ENCODE measurements at regions not wholly inside any gene's neighbourhood (a gene's known extent, or its start where the extent isn't known, plus 50 kb on each side); places are given as distances from the start of the nearest gene placed in this dataset.

DNA sequence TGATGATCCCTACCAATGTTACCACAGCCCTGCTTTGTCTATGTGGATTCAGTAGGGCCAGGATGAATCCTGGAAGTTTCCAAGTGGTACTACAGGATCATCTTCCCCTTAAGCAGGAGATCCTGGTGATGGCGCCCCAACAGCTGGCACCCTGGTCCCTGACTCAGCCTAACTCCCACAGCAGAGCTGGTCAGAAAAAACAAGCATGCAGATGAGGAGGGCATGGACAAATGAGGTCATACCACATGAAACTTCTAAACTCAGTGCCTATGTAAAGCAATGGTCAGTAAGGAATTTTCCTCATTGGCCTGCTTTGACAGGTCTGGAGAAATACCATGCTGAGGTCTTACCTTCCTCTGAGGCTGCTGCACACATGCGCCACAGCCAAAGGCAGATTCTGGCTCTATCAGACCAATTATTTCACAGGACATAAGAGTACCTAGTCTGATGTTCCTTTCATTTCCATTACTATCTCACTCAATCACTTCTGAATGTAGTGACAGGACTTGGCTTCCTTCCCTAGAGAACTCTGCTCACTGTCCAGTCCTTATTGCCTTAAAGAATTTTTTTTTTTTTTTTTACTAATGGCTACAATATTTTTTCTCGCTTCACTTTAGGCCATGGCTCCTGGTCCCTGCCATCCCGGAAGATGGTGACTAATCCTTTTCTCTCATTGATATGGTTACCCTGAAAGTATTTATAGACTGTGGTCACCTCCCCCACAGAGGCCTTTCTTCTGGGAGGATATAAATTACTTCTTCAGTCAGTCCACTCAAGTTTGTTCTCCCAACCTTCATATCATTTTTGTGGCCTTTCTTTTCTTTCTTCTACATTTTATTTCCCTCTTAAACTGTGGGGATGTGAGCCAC lies 525.2 kb upstream of the PSMD7 start:
- Histone ChIP-seq H3K9me3 (ENCODE audit: control insufficient read depth, low read length) (no peaks in the 10 kb centered on the region), H3K9ac (ENCODE audit: low read length) (no peak overlapping the region), H3K36me3 (ENCODE audit: control insufficient read depth, insufficient read depth, low read length, severe bottlenecking) (no peaks in the 10 kb centered on the region), H3K4me1 (ENCODE audit: control insufficient read depth, insufficient read depth, low read length) (peaks cover 6% of the 10 kb centered on the region), H3K4me3 (ENCODE audit: low read length) (no peak overlapping the region), H3K27me3 (replicated peaks; ENCODE audit: control insufficient read depth, insufficient read depth, low read length) (no peaks in the 10 kb centered on the region)
- no peak for DNase-seq (ENCODE audit: low read depth)

DNA sequence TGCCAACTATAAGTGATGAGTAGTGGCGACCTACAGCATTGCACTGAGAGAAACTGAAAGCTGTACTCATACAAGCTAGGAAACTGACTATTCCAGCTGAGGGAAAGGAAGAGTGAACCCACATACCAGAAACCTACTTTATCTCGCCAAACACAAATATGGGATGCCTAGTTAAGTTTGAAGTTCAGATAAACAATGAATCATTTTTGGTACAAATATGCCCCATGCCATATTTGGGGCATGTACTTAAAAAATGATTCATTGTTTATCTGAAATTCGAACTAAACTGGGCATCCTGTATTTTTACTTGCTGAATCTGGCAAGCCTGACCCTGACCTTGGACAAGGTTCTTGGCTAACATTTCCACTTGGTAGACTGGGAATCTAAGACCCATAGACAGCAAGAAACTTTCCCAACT lies 527.8 kb upstream of the PSMD7 start:
- H3K4me1 ChIP-seq (ENCODE audit: control insufficient read depth, insufficient read depth, low read length), result peaks cover 6% of the 10 kb centered on the region
- peak; percentile 61 for DNase-seq (ENCODE audit: low read depth)
- no peaks in the 10 kb centered on the region for H3K9me3 ChIP-seq (ENCODE audit: control insufficient read depth, low read length)
- no peak overlapping the region for H3K4me3 ChIP-seq (ENCODE audit: low read length)
- H3K36me3 ChIP-seq (ENCODE audit: control insufficient read depth, insufficient read depth, low read length, severe bottlenecking), result no peaks in the 10 kb centered on the region
- no peak overlapping the region for H3K9ac ChIP-seq (ENCODE audit: low read length)
- H3K27me3 ChIP-seq (replicated peaks; ENCODE audit: control insufficient read depth, insufficient read depth, low read length), result no peaks in the 10 kb centered on the region

DNA sequence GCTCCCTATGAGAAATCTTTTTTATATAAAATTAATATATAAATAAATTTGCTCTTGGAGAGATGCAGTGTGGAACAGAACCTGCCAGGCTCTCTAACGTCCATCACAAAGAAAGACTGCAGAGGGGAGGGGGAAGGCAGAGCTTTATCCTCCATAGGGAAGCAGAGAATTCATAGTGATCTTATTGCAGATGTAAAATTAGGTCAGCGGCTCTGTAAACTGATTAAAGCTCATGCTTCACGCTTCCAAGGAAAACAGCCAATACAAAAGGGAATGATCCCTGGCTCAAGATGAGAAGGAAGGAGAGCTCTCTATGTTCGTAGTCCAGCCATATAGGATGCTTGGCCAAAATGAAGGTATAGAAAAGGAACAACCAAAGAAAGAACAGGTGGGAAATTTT lies 532.3 kb upstream of the PSMD7 start:
- Histone ChIP-seq H3K4me1 (ENCODE audit: control insufficient read depth, insufficient read depth, low read length) (peaks cover 6% of the 10 kb centered on the region), H3K9me3 (ENCODE audit: control insufficient read depth, low read length) (peaks cover 6% of the 10 kb centered on the region), H3K4me3 (ENCODE audit: low read length) (no peak overlapping the region), H3K36me3 (ENCODE audit: control insufficient read depth, insufficient read depth, low read length, severe bottlenecking) (no peaks in the 10 kb centered on the region), H3K27me3 (replicated peaks; ENCODE audit: control insufficient read depth, insufficient read depth, low read length) (no peaks in the 10 kb centered on the region), H3K9ac (ENCODE audit: low read length) (no peak overlapping the region)
- no peak for DNase-seq (ENCODE audit: low read depth)

DNA sequence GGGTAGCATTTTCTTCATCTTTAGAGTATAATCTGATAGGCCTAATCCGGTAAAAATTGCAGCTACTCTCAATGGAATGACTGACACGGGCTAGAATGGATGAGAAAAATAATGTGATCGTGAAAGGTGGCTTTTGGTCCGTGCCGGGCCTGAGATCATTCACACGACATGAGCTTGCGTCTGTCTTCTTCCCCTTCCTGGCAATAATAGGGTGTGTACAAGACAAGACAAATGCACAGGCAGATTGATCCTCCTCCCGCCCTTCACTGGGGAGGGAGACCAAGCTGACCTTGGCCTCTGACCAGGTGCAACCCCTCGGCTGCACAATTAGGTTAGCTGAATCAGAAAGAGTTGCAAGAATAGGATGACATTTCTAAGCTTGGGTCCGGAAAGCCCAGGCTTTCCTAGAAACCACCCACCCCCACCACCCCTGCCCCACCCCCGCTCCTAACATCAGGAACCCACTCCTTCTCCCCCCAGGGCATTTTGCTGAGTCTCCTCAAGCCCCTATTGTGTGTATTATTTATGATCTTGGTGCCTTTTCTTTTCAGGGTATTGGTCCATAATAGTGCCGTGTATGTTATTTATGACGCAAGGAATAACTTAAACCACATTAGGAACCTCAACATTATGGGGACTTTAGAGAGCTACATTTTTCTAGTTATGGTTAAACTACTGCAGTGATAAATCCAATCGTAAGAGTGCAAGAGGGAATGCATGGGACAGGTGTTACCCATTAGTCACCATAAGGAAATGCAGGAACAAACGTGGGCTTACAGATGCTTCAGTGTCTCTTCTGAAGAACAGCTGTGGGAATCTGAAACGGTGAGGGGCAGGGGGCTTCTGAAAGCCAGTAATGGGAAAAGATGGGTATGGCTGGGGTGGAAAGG lies 540.1 kb upstream of the PSMD7 start:
- Histone ChIP-seq H3K36me3 (ENCODE audit: control insufficient read depth, insufficient read depth, low read length, severe bottlenecking) (no peaks in the 10 kb centered on the region), H3K4me1 (ENCODE audit: control insufficient read depth, insufficient read depth, low read length) (no peaks in the 10 kb centered on the region), H3K9me3 (ENCODE audit: control insufficient read depth, low read length) (peaks cover 10% of the 10 kb centered on the region), H3K27me3 (replicated peaks; ENCODE audit: control insufficient read depth, insufficient read depth, low read length) (no peaks in the 10 kb centered on the region), H3K9ac (ENCODE audit: low read length) (no peak overlapping the region), H3K4me3 (ENCODE audit: low read length) (no peak overlapping the region)
- DNase-seq (ENCODE audit: low read depth), result no peak

DNA sequence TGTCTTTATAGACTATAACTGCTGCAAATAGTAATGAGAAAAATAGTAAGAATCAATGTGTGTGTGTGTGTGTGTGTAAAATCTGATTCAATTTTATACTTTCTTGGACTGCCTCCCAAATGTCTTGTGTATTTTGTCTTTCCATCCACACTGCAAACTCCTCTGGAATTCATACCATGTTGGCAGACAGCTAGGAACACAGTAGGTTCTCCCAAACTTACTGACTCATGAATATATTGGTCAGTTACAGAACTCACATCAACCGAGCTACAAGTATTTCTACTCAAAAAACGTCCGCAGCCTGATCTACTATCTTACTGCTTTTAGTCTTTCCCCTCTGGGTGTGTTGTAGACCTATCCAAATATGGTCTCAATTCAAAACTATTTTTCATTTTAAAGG lies 542.7 kb upstream of the PSMD7 start:
- peak; percentile 56 for DNase-seq (ENCODE audit: low read depth)
- peaks cover under 1% of the 10 kb centered on the region for H3K9me3 ChIP-seq (ENCODE audit: control insufficient read depth, low read length)
- no peaks in the 10 kb centered on the region for H3K4me1 ChIP-seq (ENCODE audit: control insufficient read depth, insufficient read depth, low read length)
- no peak overlapping the region for H3K9ac ChIP-seq (ENCODE audit: low read length)
- no peak overlapping the region for H3K4me3 ChIP-seq (ENCODE audit: low read length)
- no peaks in the 10 kb centered on the region for H3K27me3 ChIP-seq (replicated peaks; ENCODE audit: control insufficient read depth, insufficient read depth, low read length)
- no peaks in the 10 kb centered on the region for H3K36me3 ChIP-seq (ENCODE audit: control insufficient read depth, insufficient read depth, low read length, severe bottlenecking)

DNA sequence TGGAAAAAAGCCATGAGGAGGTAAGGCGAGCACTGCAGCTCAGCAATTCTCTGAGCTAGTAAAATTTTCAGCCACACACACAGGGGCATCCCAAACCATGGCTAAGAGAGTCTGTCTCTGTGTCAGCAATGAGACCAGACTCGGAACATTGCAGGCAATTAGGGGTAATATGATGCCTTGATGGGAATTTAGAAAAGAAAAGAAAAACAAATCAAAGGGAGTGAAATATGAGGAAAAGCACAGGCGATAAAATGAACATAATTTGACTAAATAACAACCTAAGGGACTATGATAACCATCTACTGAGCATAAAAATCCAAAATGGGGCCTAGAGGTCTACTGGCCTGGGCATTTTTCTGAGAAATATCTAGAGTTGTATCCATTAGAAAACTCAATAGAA lies 546.0 kb upstream of the PSMD7 start:
- peak; percentile 36 for DNase-seq (ENCODE audit: low read depth)
- no peak overlapping the region for H3K4me3 ChIP-seq (ENCODE audit: low read length)
- H3K9ac ChIP-seq (ENCODE audit: low read length), result no peak overlapping the region
- H3K36me3 ChIP-seq (ENCODE audit: control insufficient read depth, insufficient read depth, low read length, severe bottlenecking), result no peaks in the 10 kb centered on the region
- H3K4me1 ChIP-seq (ENCODE audit: control insufficient read depth, insufficient read depth, low read length), result no peaks in the 10 kb centered on the region
- no peaks in the 10 kb centered on the region for H3K27me3 ChIP-seq (replicated peaks; ENCODE audit: control insufficient read depth, insufficient read depth, low read length)
- no peaks in the 10 kb centered on the region for H3K9me3 ChIP-seq (ENCODE audit: control insufficient read depth, low read length)

DNA sequence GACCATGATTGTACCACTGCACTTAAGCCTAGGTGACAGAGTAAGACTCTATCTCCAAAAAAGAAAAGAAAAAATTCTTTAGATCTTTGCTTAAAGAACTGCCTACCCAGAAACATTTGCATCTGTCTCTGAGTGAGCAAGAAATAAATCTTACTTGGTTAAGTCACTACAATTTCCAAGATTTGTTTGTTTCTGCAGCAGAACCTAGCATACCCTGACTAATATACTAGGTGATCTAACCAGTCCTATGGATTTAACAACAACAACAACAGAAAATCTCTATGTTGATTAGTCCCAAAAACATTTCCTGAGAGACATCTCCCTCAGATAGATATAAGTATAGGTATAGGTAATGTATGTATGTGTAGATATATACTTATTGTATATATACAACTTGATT lies 549.3 kb upstream of the PSMD7 start:
- H3K9me3 ChIP-seq (ENCODE audit: control insufficient read depth, low read length), result no peaks in the 10 kb centered on the region
- H3K27me3 ChIP-seq (replicated peaks; ENCODE audit: control insufficient read depth, insufficient read depth, low read length), result no peaks in the 10 kb centered on the region
- no peaks in the 10 kb centered on the region for H3K4me1 ChIP-seq (ENCODE audit: control insufficient read depth, insufficient read depth, low read length)
- H3K4me3 ChIP-seq (ENCODE audit: low read length), result no peak overlapping the region
- H3K9ac ChIP-seq (ENCODE audit: low read length), result no peak overlapping the region
- DNase-seq (ENCODE audit: low read depth), result no peak
- no peaks in the 10 kb centered on the region for H3K36me3 ChIP-seq (ENCODE audit: control insufficient read depth, insufficient read depth, low read length, severe bottlenecking)

DNA sequence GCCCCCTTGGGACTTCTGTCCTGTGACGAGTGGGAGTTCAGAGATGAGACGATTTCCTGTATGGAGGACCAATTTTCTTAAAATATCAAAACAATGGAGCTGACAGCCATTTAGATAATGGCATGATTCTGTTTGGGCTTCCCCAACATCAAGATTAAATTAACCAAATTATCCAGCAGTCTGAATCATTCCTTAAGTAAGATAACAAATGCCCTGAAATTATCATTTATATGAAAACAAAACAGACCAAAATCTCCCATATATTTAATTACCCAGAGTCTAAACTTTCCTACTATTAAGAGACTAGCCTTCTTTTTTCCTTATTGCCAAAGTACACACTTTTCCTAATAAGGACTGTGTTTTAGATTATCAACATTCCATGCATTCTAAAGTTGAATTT lies 550.1 kb upstream of the PSMD7 start:
- DNase-seq (ENCODE audit: low read depth), result no peak
- Histone ChIP-seq H3K9ac (ENCODE audit: low read length) (no peak overlapping the region), H3K27me3 (replicated peaks; ENCODE audit: control insufficient read depth, insufficient read depth, low read length) (no peaks in the 10 kb centered on the region), H3K9me3 (ENCODE audit: control insufficient read depth, low read length) (no peaks in the 10 kb centered on the region), H3K4me3 (ENCODE audit: low read length) (no peak overlapping the region), H3K4me1 (ENCODE audit: control insufficient read depth, insufficient read depth, low read length) (no peaks in the 10 kb centered on the region), H3K36me3 (ENCODE audit: control insufficient read depth, insufficient read depth, low read length, severe bottlenecking) (no peaks in the 10 kb centered on the region)

DNA sequence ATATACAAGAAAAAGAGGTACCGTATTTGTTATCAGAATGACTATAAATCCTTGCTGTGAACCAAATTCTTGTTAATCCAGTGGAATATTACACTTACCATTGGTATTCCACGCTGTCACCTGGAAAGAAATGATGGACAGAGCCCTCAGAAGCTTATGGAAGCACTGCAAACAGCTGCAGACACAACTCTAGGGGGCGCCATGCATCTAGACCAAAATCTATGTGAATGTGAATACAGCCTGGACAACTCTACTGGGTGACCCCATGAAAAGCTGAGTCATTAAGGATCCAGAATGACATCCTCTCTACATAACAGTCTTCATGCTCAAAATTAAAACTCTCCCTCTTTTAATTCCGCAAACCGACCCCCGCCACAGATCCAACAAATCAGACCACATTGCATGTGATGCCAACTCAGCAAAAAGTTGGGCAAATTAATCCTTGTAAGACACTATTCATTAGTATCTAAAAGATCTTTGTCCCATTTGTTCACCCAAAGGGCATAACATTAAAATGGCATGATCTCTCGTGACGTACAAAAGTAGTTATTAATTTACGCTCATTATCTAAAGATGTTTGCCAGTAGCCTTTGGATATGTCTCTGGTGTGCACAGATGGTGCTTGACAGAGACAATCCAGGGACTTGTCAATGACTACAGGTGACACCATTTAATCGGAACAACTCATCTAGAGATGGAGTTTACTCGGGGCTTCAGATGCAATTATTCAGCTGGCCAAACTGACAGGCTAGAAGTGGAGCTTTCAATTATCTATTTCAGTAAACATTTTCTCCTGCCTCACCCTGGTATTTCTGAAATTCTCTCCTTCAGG lies 552.7 kb upstream of the PSMD7 start:
- no peak for DNase-seq (ENCODE audit: low read depth)
- Histone ChIP-seq H3K27me3 (replicated peaks; ENCODE audit: control insufficient read depth, insufficient read depth, low read length) (no peaks in the 10 kb centered on the region), H3K9ac (ENCODE audit: low read length) (no peak overlapping the region), H3K36me3 (ENCODE audit: control insufficient read depth, insufficient read depth, low read length, severe bottlenecking) (no peaks in the 10 kb centered on the region), H3K4me3 (ENCODE audit: low read length) (no peak overlapping the region), H3K4me1 (ENCODE audit: control insufficient read depth, insufficient read depth, low read length) (no peaks in the 10 kb centered on the region), H3K9me3 (ENCODE audit: control insufficient read depth, low read length) (no peaks in the 10 kb centered on the region)

DNA sequence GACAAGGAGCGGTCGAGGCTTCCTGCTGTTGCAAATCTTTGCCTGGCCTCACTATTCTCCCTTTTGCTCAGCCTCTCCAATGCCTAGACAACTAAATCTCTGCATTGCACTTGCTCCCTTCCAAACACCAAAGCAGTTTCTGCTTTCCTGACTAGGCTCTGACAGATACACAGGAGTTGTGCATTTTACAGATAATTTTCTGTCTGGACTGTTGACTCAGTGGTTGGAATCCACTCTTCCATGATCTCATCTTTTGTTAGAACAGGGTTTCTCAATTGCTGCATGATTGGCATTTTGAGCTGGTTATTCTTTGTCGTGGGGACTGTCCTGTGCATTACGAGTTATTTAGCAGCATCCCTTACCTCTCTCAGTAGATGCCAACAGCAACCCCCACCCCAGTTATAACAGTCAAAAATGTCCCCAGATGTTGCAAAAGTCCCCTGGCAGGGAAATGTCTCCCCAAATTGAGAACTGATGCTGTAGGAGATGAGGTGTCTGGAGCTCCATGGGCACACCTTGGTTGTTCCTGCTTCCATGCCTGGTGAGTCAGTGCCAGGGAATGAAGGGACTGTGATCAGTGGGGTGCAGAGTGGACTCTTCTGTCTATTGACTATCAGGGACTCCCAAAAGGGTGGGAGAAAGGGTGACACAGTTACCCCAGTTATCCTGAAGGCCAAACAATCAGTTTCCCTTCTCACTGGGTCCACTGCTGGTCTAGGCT lies 557.4 kb upstream of the PSMD7 start:
- Histone ChIP-seq H3K4me3 (ENCODE audit: low read length) (no peak overlapping the region), H3K36me3 (ENCODE audit: control insufficient read depth, insufficient read depth, low read length, severe bottlenecking) (no peaks in the 10 kb centered on the region), H3K4me1 (ENCODE audit: control insufficient read depth, insufficient read depth, low read length) (no peaks in the 10 kb centered on the region), H3K9ac (ENCODE audit: low read length) (no peak overlapping the region), H3K9me3 (ENCODE audit: control insufficient read depth, low read length) (no peaks in the 10 kb centered on the region), H3K27me3 (replicated peaks; ENCODE audit: control insufficient read depth, insufficient read depth, low read length) (no peaks in the 10 kb centered on the region)
- DNase-seq (ENCODE audit: low read depth), result peak; percentile 2

Data from adipocyte (in vitro differentiated cells).